Keratinocyte (primary cell): ENCODE measurements at regions not wholly inside any gene's neighbourhood (a gene's known extent, or its start where the extent isn't known, plus 50 kb on each side); places are given as distances from the start of the nearest gene placed in this dataset.

Experiments
- DNase-seq: peaks from one replicate; pipeline ENCODE4 v3.0.0-alpha.2; 2011; ENCODE audit warnings: low read depth, missing footprints, low spot score
- FAIRE-seq: peaks from 2 replicates; lab custom pipeline; 2011; peaks lifted over from hg19 to GRCh38; lab: Jason Lieb, UNC
- H2AFZ ChIP-seq: 2 replicates; pipeline ENCODE4 v1.6.0; 2012; ENCODE audit warnings: low read length, control low read depth, inconsistent platforms; ENCODE audit not compliant: control insufficient read depth
- H3K27ac ChIP-seq: 2 replicates; pipeline ENCODE4 v1.5.1; 2011; ENCODE audit warnings: low read length; ENCODE audit not compliant: control insufficient read depth, insufficient read depth
- H3K27me3 ChIP-seq: 3 replicates; pipeline ENCODE4 v1.6.0; 2011; ENCODE audit warnings: low read length; ENCODE audit not compliant: control insufficient read depth, insufficient read depth; ENCODE audit errors: extremely low read depth
- H3K36me3 ChIP-seq, 2 experiments: 2 replicates in 1 of 2; 3 replicates in 1 of 2; pipeline ENCODE4 v1.5.1; 2011; ENCODE audit warnings: low read length in 2 of 2, mild to moderate bottlenecking in 1 of 2; ENCODE audit not compliant: control insufficient read depth in 2 of 2, insufficient read depth in 2 of 2; ENCODE audit errors: extremely low read depth in 1 of 2
- H3K4me1 ChIP-seq: 3 replicates; pipeline ENCODE4 v1.5.1; 2011; ENCODE audit warnings: low read length; ENCODE audit not compliant: control insufficient read depth, insufficient read depth; ENCODE audit errors: extremely low read depth
- H3K4me2 ChIP-seq: 3 replicates; pipeline ENCODE4 v1.6.0; 2011; ENCODE audit warnings: low read depth, low read length; ENCODE audit not compliant: control insufficient read depth, insufficient read depth; ENCODE audit errors: extremely low read depth
- H3K4me3 ChIP-seq, 3 experiments: fragments of 200-600 bp in 1 of 3; sonication (generic) in 1 of 3; 2 replicates in 2 of 3; 3 replicates in 1 of 3; pipeline ENCODE4 v1.5.1; 2011 to 2016; ENCODE audit warnings: low read length in 3 of 3, mild to moderate bottlenecking in 3 of 3, control low read depth in 2 of 3, inconsistent platforms in 1 of 3, low read depth in 1 of 3, mixed read lengths in 1 of 3, mixed run types in 1 of 3, moderate library complexity in 1 of 3; ENCODE audit not compliant: control insufficient read depth in 2 of 3, insufficient read depth in 2 of 3; ENCODE audit errors: extremely low read depth in 1 of 3
- H3K79me2 ChIP-seq: 2 replicates; pipeline ENCODE4 v1.6.0; 2012; ENCODE audit warnings: low read length; ENCODE audit not compliant: control insufficient read depth, insufficient read depth
- H3K9ac ChIP-seq: 3 replicates; pipeline ENCODE4 v1.6.0; 2011; ENCODE audit warnings: low read length; ENCODE audit not compliant: control insufficient read depth, insufficient read depth; ENCODE audit errors: extremely low read depth
- H3K9me1 ChIP-seq: 3 replicates; pipeline ENCODE4 v1.6.0; 2011; ENCODE audit warnings: low read length; ENCODE audit not compliant: control insufficient read depth, insufficient read depth; ENCODE audit errors: extremely low read depth
- H3K9me3 ChIP-seq: 2 replicates; pipeline ENCODE4 v1.5.1; 2012; ENCODE audit warnings: low read depth, low read length; ENCODE audit not compliant: control insufficient read depth
- H4K20me1 ChIP-seq: 3 replicates; pipeline ENCODE4 v1.6.0; 2011; ENCODE audit warnings: low read length; ENCODE audit not compliant: control insufficient read depth, insufficient read depth; ENCODE audit errors: extremely low read depth
- EZH2 ChIP-seq: IDR thresholded peaks from one replicate; pipeline ENCODE4 v1.6.1; 2012; ENCODE audit warnings: inconsistent platforms, mild to moderate bottlenecking, low read length, moderate library complexity
- dilution Hi-C: fragments of 300-500 bp; cut with MboI; formaldehyde crosslinking; loops from one replicate; pipeline ENCODE4 v1.7.0; 2020; ENCODE audit warnings: low sequenced_read_pairs; ENCODE audit not compliant: extremely low pct_ligation_motif_present
- TF ChIP-seq, protein P1 (sequence below), 3 experiments: IDR thresholded peaks in 1 of 3; conservative IDR thresholded peaks in 1 of 3; optimal IDR thresholded peaks in 1 of 3; 2 replicates in 2 of 3; 3 replicates in 1 of 3; pipeline versions ENCODE3 to v1.5.1; 2011; ENCODE audit warnings: low read length in 3 of 3, mild to moderate bottlenecking in 3 of 3, moderate library complexity in 2 of 3, control low read depth in 1 of 3, inconsistent platforms in 1 of 3; ENCODE audit not compliant: insufficient read depth in 2 of 3; ENCODE audit errors: extremely low read depth in 1 of 3

DNA sequence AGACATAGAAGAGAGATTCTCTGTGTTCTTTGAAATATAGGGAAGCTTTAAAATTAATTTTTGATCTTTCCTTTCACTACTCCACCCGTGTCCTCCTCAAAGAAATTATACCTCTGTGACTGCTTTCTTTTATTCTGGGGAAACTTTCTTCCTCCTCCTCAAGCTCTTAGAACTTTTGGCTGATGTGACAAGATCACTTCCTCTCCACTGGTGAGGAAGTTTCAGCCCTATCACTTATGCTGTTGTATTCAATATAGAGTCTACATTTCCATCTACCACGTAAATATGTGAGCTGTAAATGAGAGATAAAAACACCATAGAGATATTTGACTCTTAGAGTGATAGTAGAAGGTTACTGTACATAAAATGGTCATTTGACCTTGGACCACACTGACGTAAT, 141.9 kb upstream of the SASH1 start:
- Histone ChIP-seq H3K4me2 (no peak overlapping the region), H3K4me3 (no peak overlapping the region), H3K9ac (no peak overlapping the region), H4K20me1 (no peaks in the 10 kb centered on the region), H3K36me3 (no peaks in the 10 kb centered on the region), H3K9me1 (no peaks in the 10 kb centered on the region), H3K27ac (no peak overlapping the region), H3K79me2 (no peaks in the 10 kb centered on the region), H3K4me1 (no peaks in the 10 kb centered on the region), H2AFZ (no peak overlapping the region), H3K9me3 (no peaks in the 10 kb centered on the region), H3K27me3 (no peaks in the 10 kb centered on the region)
- dilution Hi-C loops: no loop called here
- FAIRE-seq (no peak), DNase-seq (no peak)
- TF ChIP-seq EZH2: no peak
- TF ChIP-seq, protein P1, sequence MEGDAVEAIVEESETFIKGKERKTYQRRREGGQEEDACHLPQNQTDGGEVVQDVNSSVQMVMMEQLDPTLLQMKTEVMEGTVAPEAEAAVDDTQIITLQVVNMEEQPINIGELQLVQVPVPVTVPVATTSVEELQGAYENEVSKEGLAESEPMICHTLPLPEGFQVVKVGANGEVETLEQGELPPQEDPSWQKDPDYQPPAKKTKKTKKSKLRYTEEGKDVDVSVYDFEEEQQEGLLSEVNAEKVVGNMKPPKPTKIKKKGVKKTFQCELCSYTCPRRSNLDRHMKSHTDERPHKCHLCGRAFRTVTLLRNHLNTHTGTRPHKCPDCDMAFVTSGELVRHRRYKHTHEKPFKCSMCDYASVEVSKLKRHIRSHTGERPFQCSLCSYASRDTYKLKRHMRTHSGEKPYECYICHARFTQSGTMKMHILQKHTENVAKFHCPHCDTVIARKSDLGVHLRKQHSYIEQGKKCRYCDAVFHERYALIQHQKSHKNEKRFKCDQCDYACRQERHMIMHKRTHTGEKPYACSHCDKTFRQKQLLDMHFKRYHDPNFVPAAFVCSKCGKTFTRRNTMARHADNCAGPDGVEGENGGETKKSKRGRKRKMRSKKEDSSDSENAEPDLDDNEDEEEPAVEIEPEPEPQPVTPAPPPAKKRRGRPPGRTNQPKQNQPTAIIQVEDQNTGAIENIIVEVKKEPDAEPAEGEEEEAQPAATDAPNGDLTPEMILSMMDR (optimal IDR thresholded peaks at IDR 0.05 in 1 of 3, IDR thresholded peaks at IDR 0.05 in 1 of 3, conservative IDR thresholded peaks at IDR 0.05 in 1 of 3; ENCODE audit: extremely low read depth in 1 of 3, insufficient read depth in 2 of 3, low read length in 3 of 3): no peak

DNA sequence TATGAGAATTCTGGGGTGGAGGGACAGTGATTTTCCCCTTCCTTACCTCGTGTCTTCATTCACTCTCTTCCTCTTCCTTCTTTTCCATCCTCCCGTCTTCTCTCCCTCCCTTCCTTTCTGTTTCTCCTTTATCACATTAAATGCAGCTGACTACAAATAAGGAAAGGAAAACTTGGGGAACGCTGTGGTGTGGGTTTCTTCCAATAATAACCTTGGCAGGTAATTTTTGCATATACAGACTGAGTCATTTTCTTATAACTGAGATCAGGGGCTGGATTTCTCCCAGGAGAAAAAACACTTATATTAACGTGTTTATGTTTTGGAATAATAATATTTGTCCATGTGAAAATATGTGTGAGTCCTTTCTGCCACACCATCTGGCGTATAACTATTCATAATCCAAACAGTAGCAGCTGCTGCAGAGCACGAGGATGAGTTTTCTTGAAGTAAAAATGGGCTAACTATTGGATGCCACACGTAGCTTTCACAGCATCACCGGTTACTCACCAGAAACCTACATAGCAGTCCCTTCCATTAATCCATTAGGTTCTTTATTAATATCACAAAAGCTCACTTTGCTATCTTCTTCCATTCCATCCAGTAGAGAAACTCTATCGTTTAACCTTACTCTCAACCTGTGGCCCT, 139.2 kb upstream of the SASH1 start:
- no peak overlapping the region for H3K9ac ChIP-seq
- H3K9me1 ChIP-seq: no peaks in the 10 kb centered on the region
- TF ChIP-seq EZH2: no peak
- TF ChIP-seq, protein P1 (optimal IDR thresholded peaks at IDR 0.05 in 1 of 3, IDR thresholded peaks at IDR 0.05 in 1 of 3, conservative IDR thresholded peaks at IDR 0.05 in 1 of 3; ENCODE audit: extremely low read depth in 1 of 3, insufficient read depth in 2 of 3, low read length in 3 of 3): no peak
- no peak for DNase-seq
- H3K27ac ChIP-seq: no peak overlapping the region
- H3K79me2 ChIP-seq: no peaks in the 10 kb centered on the region
- no peaks in the 10 kb centered on the region for H3K9me3 ChIP-seq
- no peak overlapping the region for H2AFZ ChIP-seq
- H3K4me1 ChIP-seq: no peaks in the 10 kb centered on the region
- FAIRE-seq: no peak
- dilution Hi-C loops: no loop called here
- no peaks in the 10 kb centered on the region for H3K36me3 ChIP-seq
- H3K27me3 ChIP-seq: no peaks in the 10 kb centered on the region
- H4K20me1 ChIP-seq: no peaks in the 10 kb centered on the region
- H3K4me2 ChIP-seq: no peak overlapping the region
- H3K4me3 ChIP-seq: no peak overlapping the region
